ENCODE measurements at regions not wholly inside any gene's neighbourhood (a gene's known extent, or its start where the extent isn't known, plus 50 kb on each side); places are given as distances from the start of the nearest gene placed in this dataset.
"Not testable (repeated sequence)": the region's sequence is repeated elsewhere in the genome, so short reads cannot be mapped to it uniquely, and the experiment has no call there.

DNA sequence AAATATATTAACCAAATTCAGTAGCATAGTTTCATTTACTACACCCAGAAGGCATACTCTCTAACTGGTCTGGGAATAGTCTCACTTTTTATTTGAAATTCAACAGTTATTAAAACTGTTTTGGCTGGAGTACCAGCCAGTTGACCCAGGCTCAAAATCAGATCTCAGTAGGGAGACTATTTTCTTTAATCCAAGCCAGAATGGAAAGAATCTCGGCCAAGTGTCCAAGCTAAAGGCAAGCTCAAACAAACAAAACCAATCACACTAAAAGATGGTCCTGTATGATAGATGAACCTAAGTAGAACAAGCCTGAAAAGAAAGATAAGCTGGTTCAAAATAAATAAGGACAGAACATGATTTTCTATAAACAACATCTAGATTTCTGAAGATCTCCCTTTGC is 259.6 kb upstream of the POM121L12 start:
- no peak for DNase-seq

DNA sequence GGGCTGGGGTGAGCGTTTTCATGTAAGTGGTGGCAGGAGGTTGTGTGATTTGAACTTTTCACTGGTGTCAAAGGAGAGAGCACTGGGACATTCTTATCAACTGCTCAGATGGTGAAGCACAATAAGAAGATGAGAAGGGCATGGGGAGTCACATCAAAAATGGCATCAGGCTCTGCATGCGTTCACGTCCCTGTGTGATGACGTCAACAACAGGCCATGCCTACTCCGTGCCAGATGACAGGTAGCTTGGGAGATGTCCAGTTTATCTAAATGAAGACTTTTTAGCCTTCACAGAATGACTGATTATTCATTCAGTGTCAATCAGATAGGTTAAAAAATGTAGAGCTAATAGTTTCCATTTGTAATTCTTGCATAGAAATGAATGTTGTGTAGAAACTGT is 264.3 kb upstream of the POM121L12 start:
- DNase-seq: no peak

DNA sequence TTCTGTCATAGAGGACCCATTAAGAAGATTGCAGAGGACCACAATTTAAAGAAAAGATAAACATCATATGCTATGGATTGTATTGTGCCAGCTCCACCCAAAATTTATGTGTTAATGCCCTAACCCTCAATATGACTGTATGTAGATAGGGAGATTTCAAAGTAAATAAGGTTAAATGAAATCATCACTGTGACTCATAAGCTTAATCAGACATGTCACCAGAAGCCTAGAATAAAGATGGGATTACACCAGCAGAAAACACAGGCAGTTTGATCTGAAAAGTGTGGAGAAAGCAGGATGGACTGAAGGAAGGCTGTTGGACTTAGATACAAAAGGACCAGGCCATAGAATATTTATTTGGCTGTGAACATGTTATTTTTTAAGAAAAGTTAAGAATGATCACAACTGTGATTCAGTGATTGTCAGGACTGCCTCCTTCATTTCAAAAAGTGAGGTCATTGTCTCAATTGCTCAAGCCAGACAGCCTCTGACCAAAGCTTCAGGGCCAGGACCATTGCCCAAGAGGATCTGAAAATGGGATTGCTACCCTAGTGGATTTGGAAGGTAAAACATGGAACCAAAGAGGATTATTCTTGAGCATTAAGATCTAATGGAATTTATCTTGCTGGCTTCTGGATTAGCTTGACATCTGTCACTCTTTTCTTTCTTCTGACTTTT is 270.8 kb upstream of the POM121L12 start:
- DNase-seq: no peak

DNA sequence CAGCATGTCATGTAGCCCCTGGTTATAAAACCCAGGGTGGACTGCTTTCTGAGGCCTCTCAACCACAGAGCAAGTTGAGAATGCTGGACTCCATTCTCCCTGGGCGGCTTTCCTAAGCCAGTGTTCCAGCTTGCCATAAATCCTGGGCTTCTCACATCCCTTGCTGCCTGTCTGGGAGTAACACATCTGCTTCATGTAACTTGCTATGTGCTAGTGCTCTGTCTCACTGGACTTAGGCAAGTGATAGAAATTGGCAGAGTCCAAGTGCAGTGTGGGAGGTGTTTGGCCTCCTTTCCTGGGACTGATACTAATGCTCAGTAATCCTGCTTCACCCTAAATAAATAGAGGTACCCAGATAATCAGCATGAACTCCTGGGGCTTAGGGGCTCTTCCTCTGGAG is 277.1 kb upstream of the POM121L12 start:
- DNase-seq: no peak

DNA sequence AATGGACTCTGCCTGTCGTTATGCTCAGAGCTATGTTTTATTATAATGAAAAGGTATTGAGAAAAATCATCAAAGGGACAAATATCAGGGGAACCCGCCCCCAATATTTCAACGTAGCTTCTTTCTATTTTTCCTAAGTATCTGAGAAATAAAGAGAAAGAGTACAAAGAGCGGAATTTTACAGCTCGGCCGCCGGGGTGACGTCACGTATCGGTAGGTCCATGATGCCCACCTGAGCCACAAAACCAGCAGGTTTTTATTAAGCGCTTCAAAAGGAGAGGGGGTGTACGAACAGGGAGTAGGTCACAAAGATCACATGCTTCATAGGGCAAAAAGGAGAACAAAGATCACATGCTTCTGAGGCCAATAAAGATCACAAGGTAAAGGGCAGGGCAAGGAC is 281.6 kb upstream of the POM121L12 start:
- no peak for DNase-seq

DNA sequence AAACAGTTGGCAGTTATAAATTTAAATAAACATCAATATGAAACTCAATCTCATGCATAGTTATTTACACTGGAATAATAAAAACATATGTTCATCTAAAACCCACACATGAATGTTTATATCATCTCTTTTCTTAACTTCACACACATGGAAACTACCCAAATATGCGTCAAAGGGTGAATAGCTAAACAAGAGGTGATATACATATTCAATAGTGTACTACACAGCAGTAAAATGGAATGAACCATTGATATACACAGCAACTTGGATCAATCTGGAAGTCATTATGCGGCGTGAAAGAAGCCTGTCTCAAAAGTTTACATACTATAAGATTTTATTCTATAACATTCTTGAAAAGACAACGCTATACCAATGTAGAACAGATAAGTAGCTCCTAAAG is 282.5 kb upstream of the POM121L12 start:
- no peak for DNase-seq

DNA sequence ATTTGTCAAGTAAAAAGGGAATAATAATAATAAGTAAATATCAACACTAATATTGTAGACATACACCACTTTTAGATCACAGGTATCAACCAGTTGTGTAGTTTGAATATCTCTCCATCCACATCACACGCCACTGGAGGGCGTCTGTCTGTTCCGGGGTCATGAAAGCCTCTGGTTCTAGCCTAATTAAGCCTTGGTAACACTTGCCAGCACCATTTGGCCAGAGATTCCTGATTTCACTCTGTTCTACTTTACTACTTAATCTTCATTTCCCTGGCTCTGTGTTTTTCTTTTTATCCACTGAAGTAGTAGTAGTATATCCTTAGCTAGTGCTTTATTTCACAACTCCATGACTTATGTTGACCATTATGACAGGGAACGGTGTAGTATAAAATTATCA is 285.6 kb upstream of the POM121L12 start:
- no peak for DNase-seq

DNA sequence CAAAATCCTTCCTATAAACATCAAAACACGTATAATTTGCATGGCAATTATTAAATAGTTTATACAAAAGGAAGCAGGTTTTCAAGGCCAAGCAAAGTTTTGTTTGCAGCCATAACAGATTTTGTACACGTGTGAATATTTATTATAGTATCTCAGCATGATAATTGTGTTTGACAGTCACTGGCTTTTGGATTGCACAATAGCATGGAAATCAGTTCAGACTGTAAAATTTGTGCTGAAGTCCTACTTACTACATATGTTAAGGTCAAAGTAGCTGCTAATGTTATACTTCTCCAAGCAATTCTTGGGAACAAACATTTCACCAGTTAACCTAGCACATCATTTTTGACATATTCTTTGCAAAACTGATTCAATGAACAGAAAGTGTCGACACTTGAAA is 287.6 kb upstream of the POM121L12 start:
- no peak for DNase-seq

DNA sequence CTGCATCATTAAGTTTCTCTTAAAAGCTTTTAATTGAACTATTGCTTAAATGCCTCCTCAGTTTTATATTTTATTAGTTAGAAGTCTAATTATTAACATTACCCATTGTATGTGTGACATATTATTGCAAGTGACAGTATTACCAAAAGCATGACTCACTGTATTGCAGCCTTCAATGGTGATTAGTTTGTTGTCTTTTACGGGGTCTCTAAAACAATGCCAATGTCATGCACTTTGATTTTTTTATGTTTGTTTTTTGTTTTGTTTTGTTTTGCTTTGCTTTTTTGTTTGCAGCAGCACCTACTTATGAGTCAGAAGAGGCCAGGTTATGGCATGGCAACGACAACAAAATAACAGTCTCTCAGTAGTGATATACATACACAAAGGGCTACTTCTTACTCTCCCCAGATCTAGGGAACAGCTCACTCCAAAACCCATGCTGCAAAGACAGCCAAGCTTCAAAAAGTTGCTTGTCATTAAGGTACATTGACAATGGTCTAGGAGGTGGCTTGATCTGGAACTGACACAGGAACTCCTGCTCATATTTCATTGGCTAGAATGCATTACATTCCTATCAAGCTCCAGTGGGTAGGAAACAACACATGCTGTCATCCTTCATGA is 293.7 kb upstream of the POM121L12 start:
- DNase-seq: no peak

DNA sequence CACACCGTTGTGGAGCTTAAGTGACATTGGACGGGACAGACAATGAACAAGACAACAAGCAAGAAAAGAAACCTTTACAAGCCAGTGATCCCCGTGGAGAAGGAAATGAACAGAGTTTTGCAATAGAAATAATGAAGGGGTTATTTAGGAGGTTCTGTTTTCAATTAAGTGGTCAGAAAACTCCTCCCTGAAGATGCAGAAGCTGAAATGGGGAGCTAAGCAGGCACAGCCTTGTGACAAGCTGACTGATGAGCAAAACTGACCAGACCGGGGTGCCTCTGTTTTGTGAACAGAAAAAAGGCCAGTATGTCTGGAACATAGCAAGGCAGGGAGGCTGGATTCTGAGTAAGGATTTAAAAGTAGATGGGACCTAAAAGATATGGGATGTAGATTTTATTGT is 299.8 kb upstream of the POM121L12 start:
- DNase-seq: no peak

DNA sequence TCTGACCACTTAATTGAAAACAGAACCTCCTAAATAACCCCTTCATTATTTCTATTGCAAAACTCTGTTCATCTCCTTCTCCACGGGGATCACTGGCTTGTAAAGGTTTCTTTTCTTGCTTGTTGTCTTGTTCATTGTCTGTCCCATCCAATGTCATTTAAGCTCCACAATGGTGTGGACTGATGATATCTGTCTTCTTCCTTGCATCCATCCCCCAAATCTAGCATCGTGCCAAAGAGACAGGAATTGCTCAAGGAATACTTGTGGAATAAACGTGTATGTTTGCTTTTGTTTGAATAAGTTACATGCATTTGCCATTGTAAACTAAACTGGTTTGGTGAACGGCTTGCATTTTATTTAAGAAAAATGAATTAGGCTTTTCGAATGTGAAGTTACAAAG is 306.8 kb upstream of the POM121L12 start:
- DNase-seq: not testable (repeated sequence)

DNA sequence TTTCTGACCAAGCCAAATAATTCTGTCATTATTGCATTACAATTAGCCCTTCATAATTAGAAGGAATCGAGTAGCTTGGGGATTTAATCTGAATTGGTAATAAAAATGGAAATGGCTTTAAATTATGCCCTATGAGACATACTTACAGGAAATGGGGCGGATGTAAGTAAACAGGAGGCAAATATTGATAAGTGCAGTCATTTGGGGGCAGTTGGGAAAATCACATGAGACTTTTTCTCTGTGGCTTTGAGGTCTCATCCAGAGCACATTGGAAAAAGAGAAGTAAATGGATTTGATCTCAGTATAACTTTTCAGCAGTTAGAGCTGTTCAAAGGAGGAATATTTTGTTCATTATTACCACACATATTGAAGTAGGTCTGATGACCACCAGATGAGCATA is 307.8 kb upstream of the POM121L12 start:
- DNase-seq: no peak

DNA sequence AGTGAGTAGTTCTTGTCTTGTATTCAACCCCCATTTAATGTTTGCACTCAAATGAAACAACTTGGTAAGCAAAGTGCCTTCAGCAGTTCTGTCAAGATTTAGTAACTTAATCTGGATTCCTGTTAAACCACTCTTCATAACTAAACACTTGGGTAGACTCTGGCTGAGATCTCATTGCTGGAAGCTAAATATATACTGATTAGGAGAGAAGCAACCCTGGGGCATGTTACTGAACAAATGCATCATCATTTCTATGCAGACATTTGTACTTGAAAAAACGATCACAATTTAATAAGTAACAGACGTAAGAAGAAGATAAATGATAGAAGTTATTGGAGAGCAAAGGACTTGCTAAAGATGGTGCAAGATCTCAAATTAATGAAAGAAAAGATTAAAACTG is 308.4 kb upstream of the POM121L12 start:
- DNase-seq: no peak

DNA sequence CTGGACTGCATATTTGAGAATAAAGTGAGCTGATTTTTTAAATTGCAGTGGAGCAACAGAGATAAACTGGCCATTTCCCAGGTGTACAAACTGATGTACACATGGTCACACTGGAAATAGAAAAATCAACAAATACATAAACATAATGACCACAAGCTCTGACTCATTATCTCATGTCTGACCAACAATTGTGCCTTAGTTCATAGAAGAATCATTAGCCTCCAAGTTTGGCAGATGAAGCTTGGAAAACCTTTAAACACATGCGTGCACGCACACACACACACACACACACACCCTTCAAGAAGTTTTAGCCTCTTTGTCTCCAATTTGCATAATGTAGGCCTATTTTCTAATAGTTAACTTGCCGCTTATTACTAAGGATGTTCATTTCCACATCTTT is 308.9 kb upstream of the POM121L12 start:
- DNase-seq: no peak

DNA sequence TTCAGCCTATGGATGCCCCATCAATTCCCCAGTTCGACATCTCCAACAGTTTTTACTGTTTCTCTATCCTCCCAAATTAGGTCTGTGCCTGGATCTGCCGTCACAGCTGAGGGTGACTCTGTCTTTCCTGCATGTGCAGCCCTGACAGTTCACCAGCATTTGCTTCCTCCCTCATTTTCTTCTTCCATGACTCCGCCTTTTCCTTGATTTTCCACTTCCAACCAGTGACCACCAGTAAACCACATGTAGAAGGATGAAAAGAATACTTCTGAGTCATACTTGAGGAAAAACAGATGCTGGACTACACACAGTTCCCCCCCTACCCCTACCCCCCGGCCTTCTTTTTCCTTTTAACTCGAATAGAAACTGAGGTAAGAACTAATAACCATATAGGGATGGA is 311.8 kb upstream of the POM121L12 start:
- no peak for DNase-seq

DNA sequence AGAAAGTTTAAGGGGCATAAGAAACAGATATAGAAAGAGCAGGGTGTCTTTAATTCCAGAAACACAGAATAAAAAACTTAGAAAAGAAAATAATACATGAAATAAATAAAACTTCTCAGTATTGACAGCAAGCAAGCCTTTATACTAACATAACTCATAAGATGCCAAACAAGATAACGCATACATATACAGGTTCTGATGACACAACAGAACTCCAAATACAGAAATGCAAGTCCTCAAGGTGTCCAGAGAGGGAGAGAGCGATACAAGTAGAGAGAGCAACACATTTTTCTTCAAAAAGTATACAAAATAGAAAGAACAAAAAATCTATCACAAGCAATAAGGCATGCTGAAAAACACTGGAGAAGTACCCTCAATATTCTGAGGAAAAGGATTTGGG is 314.6 kb upstream of the POM121L12 start:
- DNase-seq: no peak

DNA sequence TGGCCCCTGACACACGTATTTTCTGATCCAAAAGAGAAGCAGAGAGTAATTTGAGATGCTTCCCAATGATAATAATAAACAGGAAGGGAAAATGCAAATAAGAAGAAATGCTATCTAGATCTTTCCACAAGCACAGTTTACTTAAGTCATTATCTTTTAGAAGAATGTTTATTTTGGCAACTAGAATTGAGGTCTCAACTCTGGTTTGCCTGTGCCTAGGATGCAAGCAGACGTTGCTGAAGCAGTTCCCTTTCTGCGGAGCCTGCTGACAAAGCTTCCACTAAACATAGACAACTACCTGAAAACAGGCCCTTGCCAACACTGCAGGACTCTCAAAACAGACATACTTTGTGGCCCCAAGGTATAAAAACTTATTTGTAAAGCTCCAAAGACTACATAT is 315.8 kb upstream of the POM121L12 start:
- DNase-seq: no peak

DNA sequence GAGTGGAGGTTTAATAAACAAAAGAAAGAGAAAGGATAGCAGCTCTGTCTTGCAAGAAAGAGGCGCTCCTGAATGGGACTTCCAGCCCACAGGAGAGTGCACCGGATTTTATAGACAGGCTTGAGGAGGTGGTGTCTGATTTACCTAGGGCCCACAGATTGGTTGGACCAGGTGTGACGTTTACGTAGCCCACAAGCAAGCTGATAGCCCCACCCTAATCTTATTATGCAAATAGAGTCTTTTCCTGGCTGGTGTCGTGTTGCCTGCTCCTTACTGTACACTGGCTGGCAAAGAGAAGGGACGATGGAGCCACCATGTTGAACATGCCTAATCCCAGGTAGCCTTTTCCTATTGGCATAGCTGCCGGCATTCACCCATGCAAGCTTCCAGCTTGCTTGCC is 319.7 kb upstream of the POM121L12 start:
- no peak for DNase-seq

DNA sequence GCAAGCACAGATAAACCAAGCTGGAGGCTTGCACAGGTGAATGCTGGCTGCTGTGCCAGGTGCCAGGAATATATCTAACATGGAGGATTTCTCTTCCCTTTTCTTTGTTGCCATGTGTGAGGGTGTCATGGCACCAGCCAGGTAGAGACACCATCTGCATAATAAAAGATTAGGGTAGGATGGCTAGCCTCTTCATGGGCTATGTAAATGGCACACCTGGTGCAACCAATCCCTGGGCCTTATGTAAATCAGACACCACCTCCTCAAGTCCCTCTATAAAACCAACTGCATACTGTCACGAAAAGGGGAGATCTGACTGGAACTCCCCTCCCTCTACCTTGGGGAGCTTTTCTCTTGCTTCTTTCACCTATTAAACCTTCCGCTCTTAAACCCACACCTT is 322.5 kb upstream of the POM121L12 start:
- no peak for DNase-seq

DNA sequence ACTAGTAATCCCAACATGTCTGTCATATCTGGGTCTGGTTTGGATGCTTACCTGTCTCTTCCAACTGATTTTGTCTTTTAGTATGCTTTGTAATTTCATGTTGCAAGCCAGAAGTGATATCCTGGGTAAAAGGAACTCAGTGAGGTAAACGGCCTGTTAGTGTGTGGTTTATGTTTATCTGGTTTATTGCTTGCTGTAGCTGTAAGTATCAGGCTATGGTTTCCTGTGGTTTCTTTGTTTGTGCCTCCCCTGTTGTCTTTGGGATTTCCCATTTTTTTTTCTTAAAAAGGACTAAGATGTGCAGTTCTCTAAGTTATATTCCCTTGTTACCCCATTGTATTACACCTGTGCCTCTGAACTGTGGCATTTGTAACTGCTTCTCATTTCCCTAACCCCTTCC is 323.5 kb upstream of the POM121L12 start:
- DNase-seq: no peak

DNA sequence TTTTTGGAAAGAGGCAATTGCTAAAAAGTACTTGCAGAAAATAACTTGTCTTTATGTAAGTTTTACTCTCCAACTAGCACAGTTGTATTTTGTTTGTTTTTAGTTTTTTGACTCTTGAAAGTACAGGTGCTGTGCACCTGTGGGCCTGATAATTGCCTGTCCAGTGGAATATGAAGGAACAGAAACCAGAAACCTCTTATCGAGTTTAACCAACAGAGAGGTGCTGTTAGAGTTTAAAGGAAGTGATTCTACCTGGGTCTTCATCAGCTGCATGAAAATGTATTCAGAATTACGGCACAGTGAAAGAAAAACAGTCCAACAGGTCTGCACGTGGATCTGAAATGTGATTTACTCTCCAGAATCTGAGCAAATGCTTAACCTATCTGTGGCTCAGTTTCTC is 326.6 kb upstream of the POM121L12 start:
- no peak for DNase-seq

DNA sequence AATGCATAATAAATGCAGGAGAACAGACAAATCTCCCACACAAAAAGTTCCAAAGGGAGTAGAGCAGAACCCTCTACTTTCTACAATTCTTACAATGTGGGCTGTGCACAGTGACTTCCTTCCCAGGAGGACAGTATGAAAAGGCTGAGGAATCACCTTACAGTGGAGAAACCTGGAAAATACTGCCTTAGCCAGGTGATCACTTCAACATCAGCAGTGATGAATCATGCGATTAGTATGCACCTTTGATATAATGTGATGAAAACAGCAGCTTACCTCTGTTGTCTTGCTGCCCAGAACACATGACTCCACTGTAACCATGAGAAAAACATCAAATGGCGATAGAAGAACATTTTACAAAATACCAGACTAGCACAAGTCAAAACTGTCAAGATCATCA is 329.7 kb upstream of the POM121L12 start:
- no peak for DNase-seq

DNA sequence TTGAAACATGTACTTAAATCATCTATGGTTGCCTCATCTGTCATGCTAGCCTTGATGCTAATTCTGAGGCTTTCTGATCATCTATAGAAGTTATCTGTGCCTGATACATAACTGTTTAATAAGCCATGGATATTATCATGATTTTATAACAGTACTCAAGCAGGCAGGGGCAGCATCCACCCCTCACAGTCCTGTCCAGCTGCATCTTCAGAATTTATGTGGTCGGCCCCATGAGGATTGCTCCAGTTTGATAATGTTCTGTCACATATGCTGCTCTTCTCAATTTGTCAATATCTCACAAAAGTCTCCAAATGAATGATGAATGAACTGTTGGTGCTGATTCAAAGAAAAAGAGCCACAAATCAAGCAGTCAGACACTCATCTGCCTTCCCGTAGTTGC is 335.1 kb upstream of the POM121L12 start:
- no peak for DNase-seq

DNA sequence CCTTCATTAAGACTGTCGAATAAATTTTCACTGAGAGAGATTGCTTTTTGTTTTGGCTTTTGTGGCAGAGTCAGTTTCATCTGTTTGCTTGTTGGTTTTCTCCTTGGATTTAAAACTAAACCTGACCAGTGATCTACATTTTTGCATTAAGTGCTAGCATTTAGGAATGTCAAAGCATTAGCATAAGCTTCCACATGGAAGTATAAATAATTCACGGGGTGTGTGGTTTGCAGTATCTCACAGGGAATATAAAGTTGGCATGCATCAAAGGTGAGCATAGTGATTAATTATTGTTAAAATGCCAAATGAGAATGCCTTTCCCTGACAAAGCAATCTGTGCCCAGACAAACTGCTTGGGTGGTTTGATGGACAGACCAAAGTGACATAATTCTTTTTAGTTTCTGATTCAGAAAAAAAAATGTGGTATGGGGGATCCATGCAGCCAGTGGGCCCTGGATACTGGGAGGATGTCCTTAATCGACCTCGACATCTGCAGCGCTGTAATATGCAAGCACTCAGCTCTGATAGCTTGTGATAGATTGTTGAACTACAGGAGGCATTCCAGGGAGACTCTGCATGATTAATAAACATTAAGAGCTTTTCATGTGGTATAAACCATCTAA is 339.3 kb upstream of the POM121L12 start:
- no peak for DNase-seq

DNA sequence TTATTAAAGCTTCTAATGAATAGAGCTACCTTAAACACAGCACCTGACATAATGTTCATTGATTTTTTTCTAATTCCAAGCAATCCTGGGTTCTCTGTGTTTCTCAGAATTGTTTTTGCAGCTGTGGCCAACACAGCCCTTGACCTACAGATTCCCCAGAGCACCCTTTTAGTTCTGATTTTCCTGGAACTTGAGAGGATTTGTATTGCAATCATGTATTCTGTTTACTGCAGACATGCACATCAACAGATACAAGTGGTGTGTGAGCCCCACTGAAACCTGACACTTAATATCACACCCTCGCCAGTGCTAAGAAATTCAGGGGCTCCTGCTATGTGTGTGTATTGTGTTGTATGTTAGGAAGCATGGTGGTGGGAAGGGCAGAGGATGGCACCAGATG is 344.2 kb upstream of the POM121L12 start:
- DNase-seq: no peak

Measured in activated CD4-positive, alpha-beta T cell treated with anti-CD3 and anti-CD28 coated beads, Interleukin-2, amount 50 U/mL, for 16 hours (primary cell).